Subcutaneous abdominal adipose tissue (tissue), 5 donors: ENCODE measurements at regions not wholly inside any gene's neighbourhood (a gene's known extent, or its start where the extent isn't known, plus 50 kb on each side); places are given as distances from the start of the nearest gene placed in this dataset.

Source experiments
- H3K27ac ChIP-seq: one replicate; pipeline ENCODE4 v1.7.0; 2013; ENCODE audit warnings: low read depth, mild to moderate bottlenecking, inconsistent platforms, low read length, moderate library complexity
- H3K27me3 ChIP-seq, 5 donors: one replicate each; pipeline ENCODE4 v1.7.0; 2013; ENCODE audit warnings: low read length in 5 of 5, inconsistent platforms in 1 of 5; ENCODE audit not compliant: control insufficient read depth in 5 of 5, insufficient read depth in 4 of 5
- H3K36me3 ChIP-seq, 5 donors: one replicate each; pipeline ENCODE4 v1.7.0; 2013; ENCODE audit warnings: low read length in 5 of 5; ENCODE audit not compliant: control insufficient read depth in 5 of 5, insufficient read depth in 5 of 5
- H3K4me1 ChIP-seq, 5 donors: one replicate each; pipeline ENCODE4 v1.7.0; 2013; ENCODE audit warnings: low read length in 5 of 5, mild to moderate bottlenecking in 3 of 5, moderate library complexity in 1 of 5; ENCODE audit not compliant: control insufficient read depth in 5 of 5, insufficient read depth in 5 of 5
- H3K4me3 ChIP-seq, 5 donors: one replicate each; pipeline ENCODE4 v1.7.0; 2013; ENCODE audit warnings: low read length in 5 of 5, low read depth in 1 of 5
- H3K9ac ChIP-seq, 5 donors: one replicate each; pipeline ENCODE4 v1.7.0; 2013; ENCODE audit warnings: low read length in 5 of 5, mild to moderate bottlenecking in 4 of 5, moderate library complexity in 3 of 5
- H3K9me3 ChIP-seq, 5 donors: one replicate each; pipeline ENCODE4 v1.7.0; 2013; ENCODE audit warnings: low read length in 5 of 5; ENCODE audit not compliant: control insufficient read depth in 5 of 5
- donor health status: healthy.
- donor health status: healthy.
- donor health status: healthy.
- donor health status: healthy.
- donor health status: healthy.

- Histone ChIP-seq H3K9ac (no peak overlapping the region), H3K4me3 (no peak overlapping the region), H3K27me3 (no peaks in the 10 kb centered on the region), H3K4me1 (no peaks in the 10 kb centered on the region), H3K27ac (no peak overlapping the region), H3K36me3 (no peaks in the 10 kb centered on the region), H3K9me3 (no peaks in the 10 kb centered on the region)
These were observed 251.7 kb downstream of the VGLL3 start for GRCh38 chr3:86739244-86739643.

GRCh38 chr3:86738684-86739083, 252.3 kb downstream of the VGLL3 start:
- Histone ChIP-seq H3K36me3 (no peaks in the 10 kb centered on the region), H3K27ac (no peak overlapping the region), H3K9ac (no peak overlapping the region), H3K4me1 (no peaks in the 10 kb centered on the region), H3K4me3 (no peak overlapping the region), H3K9me3 (no peaks in the 10 kb centered on the region), H3K27me3 (no peaks in the 10 kb centered on the region)

GRCh38 chr3:86737517-86737916, 253.4 kb downstream of the VGLL3 start:
- Histone ChIP-seq H3K27me3 (no peaks in the 10 kb centered on the region), H3K4me3 (no peak overlapping the region), H3K36me3 (no peaks in the 10 kb centered on the region), H3K27ac (no peak overlapping the region), H3K9me3 (no peaks in the 10 kb centered on the region), H3K9ac (no peak overlapping the region), H3K4me1 (no peaks in the 10 kb centered on the region)

- Histone ChIP-seq H3K27me3 (no peaks in the 10 kb centered on the region), H3K4me1 (no peaks in the 10 kb centered on the region), H3K9ac (no peak overlapping the region), H3K27ac (no peak overlapping the region), H3K9me3 (no peaks in the 10 kb centered on the region), H3K36me3 (no peaks in the 10 kb centered on the region), H3K4me3 (no peak overlapping the region)
These were observed 257.7 kb downstream of the VGLL3 start for GRCh38 chr3:86733257-86733656.

GRCh38 chr3:86731501-86731901, 259.4 kb downstream of the VGLL3 start:
- H3K9ac ChIP-seq = no peak overlapping the region
- H3K9me3 ChIP-seq = no peaks in the 10 kb centered on the region
- no peak overlapping the region for H3K27ac ChIP-seq
- no peaks in the 10 kb centered on the region for H3K4me1 ChIP-seq
- H3K4me3 ChIP-seq = no peak overlapping the region
- H3K36me3 ChIP-seq = no peaks in the 10 kb centered on the region
- H3K27me3 ChIP-seq = no peaks in the 10 kb centered on the region

- Histone ChIP-seq H3K27ac (no peak overlapping the region), H3K27me3 (no peaks in the 10 kb centered on the region), H3K4me1 (no peaks in the 10 kb centered on the region), H3K9ac (no peak overlapping the region), H3K4me3 (no peak overlapping the region), H3K9me3 (no peaks in the 10 kb centered on the region), H3K36me3 (no peaks in the 10 kb centered on the region)
These were observed 267.5 kb downstream of the VGLL3 start for GRCh38 chr3:86723433-86723832.

- Histone ChIP-seq H3K36me3 (no peaks in the 10 kb centered on the region), H3K27ac (no peak overlapping the region), H3K9ac (no peak overlapping the region), H3K4me3 (no peak overlapping the region), H3K9me3 (no peaks in the 10 kb centered on the region), H3K4me1 (no peaks in the 10 kb centered on the region), H3K27me3 (peaks cover 0 to 4% (median 0%) of the 10 kb centered on the region in 5 donors)
These were observed 279.3 kb downstream of the VGLL3 start for GRCh38 chr3:86711634-86712033.

GRCh38 chr3:86708893-86709292, 282.1 kb downstream of the VGLL3 start:
- no peak overlapping the region for H3K4me3 ChIP-seq
- no peaks in the 10 kb centered on the region for H3K36me3 ChIP-seq
- peaks cover 0 to 4% (median 0%) of the 10 kb centered on the region in 5 donors for H3K27me3 ChIP-seq
- H3K27ac ChIP-seq = no peak overlapping the region
- no peaks in the 10 kb centered on the region for H3K9me3 ChIP-seq
- no peaks in the 10 kb centered on the region for H3K4me1 ChIP-seq
- H3K9ac ChIP-seq = no peak overlapping the region

GRCh38 chr3:86702381-86702958, 288.5 kb downstream of the VGLL3 start:
- Histone ChIP-seq H3K27ac (no peak overlapping the region), H3K4me1 (no peaks in the 10 kb centered on the region), H3K9me3 (no peaks in the 10 kb centered on the region), H3K36me3 (no peaks in the 10 kb centered on the region), H3K4me3 (no peak overlapping the region), H3K9ac (no peak overlapping the region), H3K27me3 (no peaks in the 10 kb centered on the region)

GRCh38 chr3:86695752-86696151, 295.2 kb downstream of the VGLL3 start:
- no peak overlapping the region for H3K4me3 ChIP-seq
- no peaks in the 10 kb centered on the region for H3K4me1 ChIP-seq
- H3K9me3 ChIP-seq = no peaks in the 10 kb centered on the region
- no peak overlapping the region for H3K27ac ChIP-seq
- H3K9ac ChIP-seq = no peak overlapping the region
- H3K27me3 ChIP-seq = no peaks in the 10 kb centered on the region
- H3K36me3 ChIP-seq = no peaks in the 10 kb centered on the region

- H3K9ac ChIP-seq = no peak overlapping the region
- peaks cover 0 to 12% (median 4%) of the 10 kb centered on the region in 5 donors for H3K9me3 ChIP-seq
- H3K4me3 ChIP-seq = no peak overlapping the region
- H3K4me1 ChIP-seq = no peaks in the 10 kb centered on the region
- H3K27ac ChIP-seq = no peak overlapping the region
- no peaks in the 10 kb centered on the region for H3K36me3 ChIP-seq
- H3K27me3 ChIP-seq = no peaks in the 10 kb centered on the region
These were observed 317.0 kb downstream of the VGLL3 start for GRCh38 chr3:86673991-86674390.
